Prostate gland (tissue), 2 donors: ENCODE measurements at regions not wholly inside any gene's neighbourhood (a gene's known extent, or its start where the extent isn't known, plus 50 kb on each side); places are given as distances from the start of the nearest gene placed in this dataset.

Source experiments
- CTCF ChIP-seq, 4 experiments: fragments of 200-600 bp in 2 of 4; fragments of 450-650 bp in 2 of 4; sonication (generic) in 2 of 4; IDR thresholded peaks; 1 replicate in 3 of 4; 2 replicates in 1 of 4; pipeline ENCODE4 v1.5.1; 2016 to 2019; ENCODE audit warnings: antibody characterized with exemption in 4 of 4, mild to moderate bottlenecking in 2 of 4, moderate library complexity in 2 of 4
- POLR2A ChIP-seq: fragments of 450-650 bp; IDR thresholded peaks from one replicate; pipeline ENCODE4 v1.6.1; 2016; ENCODE audit warnings: antibody characterized with exemption, mild to moderate bottlenecking
- POLR2AphosphoS5 ChIP-seq: sonication (generic); formaldehyde crosslinking; IDR thresholded peaks from one replicate; pipeline ENCODE4 v1.6.1; 2017; ENCODE audit warnings: antibody characterized with exemption

- no peak for TF ChIP-seq CTCF (IDR thresholded peaks at IDR 0.05)
- no peak for TF ChIP-seq POLR2A
- no peak for TF ChIP-seq POLR2AphosphoS5
These were observed 177.8 kb downstream of the ST6GAL2 start for GRCh38 chr2:106708209-106708608.
